Ascending aorta (tissue), 2 donors: ENCODE measurements at regions not wholly inside any gene's neighbourhood (a gene's known extent, or its start where the extent isn't known, plus 50 kb on each side); places are given as distances from the start of the nearest gene placed in this dataset.

Source experiments
- DNase-seq, 2 donors: peaks; one replicate each; pipeline ENCODE4 v3.0.0-alpha.2; 2019; ENCODE audit warnings: low spot score in 2 of 2
- H3K27ac ChIP-seq, 2 donors: fragments of 200-600 bp; sonication (generic); one replicate each; pipeline ENCODE4 v1.5.1; 2016 to 2017; ENCODE audit warnings: mild to moderate bottlenecking in 1 of 2
- H3K27me3 ChIP-seq: fragments of 200-600 bp; sonication (generic); one replicate; pipeline ENCODE4 v1.5.1; 2017
- H3K36me3 ChIP-seq, 2 donors: fragments of 200-600 bp; sonication (generic); one replicate each; pipeline ENCODE4 v1.5.1; 2016
- H3K4me1 ChIP-seq, 2 donors: fragments of 200-600 bp; sonication (generic); one replicate each; pipeline ENCODE4 v1.5.1; 2016 to 2017; ENCODE audit warnings: mild to moderate bottlenecking in 1 of 2
- H3K4me3 ChIP-seq, 2 donors: fragments of 200-600 bp; sonication (generic); one replicate each; pipeline ENCODE4 v1.5.1; 2016 to 2017; ENCODE audit warnings: mild to moderate bottlenecking in 1 of 2
- H3K9me3 ChIP-seq, 2 donors: fragments of 200-600 bp; sonication (generic); one replicate each; pipeline ENCODE4 v1.5.1; 2016
- CTCF ChIP-seq, 3 experiments: fragments of 200-600 bp in 2 of 3; fragments of 450-650 bp in 1 of 3; sonication (generic) in 2 of 3; IDR thresholded peaks; one replicate each; pipeline ENCODE4 v1.5.1; 2016 to 2019; ENCODE audit warnings: antibody characterized with exemption in 3 of 3, mild to moderate bottlenecking in 1 of 3, moderate library complexity in 1 of 3
- intact Hi-C: fragments of 100-400 bp; cut with DNase I; formaldehyde crosslinking; loops from one replicate; pipeline ENCODE4 v1.15.1; 2023

GRCh38 chr11:19589567-19590260 is 122.9 kb upstream of the NAV2 start:
- Histone ChIP-seq H3K27ac (peak overlapping the region; percentile 67 to 80), H3K36me3 (no peaks in the 10 kb centered on the region), H3K27me3 (no peaks in the 10 kb centered on the region), H3K9me3 (no peaks in the 10 kb centered on the region), H3K4me3 (no peak overlapping the region), H3K4me1 (peaks cover 3 to 12% of the 10 kb centered on the region in 2 donors)
- no peak for DNase-seq
- intact Hi-C loops, result no loop called here
- no peak for TF ChIP-seq CTCF (IDR thresholded peaks at IDR 0.05)

GRCh38 chr11:19587979-19588378 is 124.7 kb upstream of the NAV2 start:
- Histone ChIP-seq H3K4me1 (peaks cover 3 to 12% of the 10 kb centered on the region in 2 donors), H3K36me3 (no peaks in the 10 kb centered on the region), H3K27me3 (no peaks in the 10 kb centered on the region), H3K27ac (no peak overlapping the region), H3K4me3 (no peak overlapping the region), H3K9me3 (no peaks in the 10 kb centered on the region)
- DNase-seq, result no peak
- intact Hi-C loops, result no loop called here
- TF ChIP-seq CTCF (IDR thresholded peaks at IDR 0.05), result no peak

GRCh38 chr11:19580646-19581045 is 132.0 kb upstream of the NAV2 start:
- intact Hi-C loops, result no loop called here
- Histone ChIP-seq H3K36me3 (no peaks in the 10 kb centered on the region), H3K27me3 (no peaks in the 10 kb centered on the region), H3K4me3 (no peak overlapping the region), H3K4me1 (peaks cover 35 to 50% of the 10 kb centered on the region in 2 donors), H3K9me3 (no peaks in the 10 kb centered on the region), H3K27ac (peak overlapping the region; percentile 93 to 98)
- no peak for DNase-seq
- TF ChIP-seq CTCF (IDR thresholded peaks at IDR 0.05), result no peak

- DNase-seq, result no peak
- TF ChIP-seq CTCF (IDR thresholded peaks at IDR 0.05), result no peak
- Histone ChIP-seq H3K27ac (peak overlapping the region; percentile 93 to 98), H3K36me3 (no peaks in the 10 kb centered on the region), H3K4me1 (peaks cover 41 to 56% of the 10 kb centered on the region in 2 donors), H3K27me3 (no peaks in the 10 kb centered on the region), H3K4me3 (no peak overlapping the region), H3K9me3 (no peaks in the 10 kb centered on the region)
- intact Hi-C loops, result loop anchor here (2.0 to 5.0 kb wide), 4 partner anchors 13 to 147 kb away; partner anchors contain the start of gene NAV2
These were observed 132.7 kb upstream of the NAV2 start for GRCh38 chr11:19579957-19580356.

GRCh38 chr11:19578871-19579270 is 133.8 kb upstream of the NAV2 start:
- no peaks in the 10 kb centered on the region for H3K9me3 ChIP-seq
- peaks cover 43 to 66% of the 10 kb centered on the region in 2 donors for H3K4me1 ChIP-seq
- DNase-seq, result no peak
- no peak for TF ChIP-seq CTCF (IDR thresholded peaks at IDR 0.05)
- intact Hi-C loops, result loop anchor here (2.0 to 5.0 kb wide), 4 partner anchors 14 to 148 kb away; partner anchors contain the start of gene NAV2
- H3K27ac ChIP-seq, result peak overlapping the region; percentile 93 to 98
- no peaks in the 10 kb centered on the region for H3K36me3 ChIP-seq
- H3K27me3 ChIP-seq, result no peaks in the 10 kb centered on the region
- H3K4me3 ChIP-seq, result peak overlapping the region in 1 of 2 donors; percentile 52
